ENCODE measurements at regions not wholly inside any gene's neighbourhood (a gene's known extent, or its start where the extent isn't known, plus 50 kb on each side); places are given as distances from the start of the nearest gene placed in this dataset.

DNA sequence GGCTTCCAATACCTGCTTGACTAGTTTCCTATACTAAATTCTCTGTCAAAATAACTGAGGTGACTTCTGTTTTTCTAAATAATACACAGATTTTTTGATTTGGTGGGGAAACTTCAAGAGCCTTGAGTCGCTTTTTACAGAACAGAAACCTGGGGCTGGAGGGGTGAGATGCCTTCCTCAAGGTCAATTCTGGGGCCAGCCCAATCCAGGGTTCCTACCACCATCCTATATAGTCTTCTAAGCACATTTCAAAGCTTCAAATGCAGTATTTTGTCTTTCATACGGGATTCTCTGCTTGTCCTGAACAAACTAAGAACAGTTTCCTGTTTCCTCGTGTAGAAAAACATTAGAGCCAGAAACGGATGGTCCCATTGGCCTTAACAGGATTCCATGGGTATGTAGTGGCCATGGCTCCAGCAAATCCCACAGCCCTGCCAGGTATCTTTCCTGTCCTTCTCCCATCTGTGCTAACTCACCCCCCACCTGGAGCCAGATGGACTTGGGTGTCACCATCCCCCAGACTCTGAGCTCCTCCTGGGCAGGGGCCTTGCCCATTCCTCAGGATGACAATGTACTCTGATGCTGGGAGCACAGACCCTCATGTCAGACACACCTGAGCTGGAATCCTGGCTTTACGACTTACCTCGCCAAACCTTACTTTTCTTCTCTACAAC is 146.9 kb downstream of the KLF13 start:
- no peak for DNase-seq (ENCODE audit: low read depth, low spot score)

DNA sequence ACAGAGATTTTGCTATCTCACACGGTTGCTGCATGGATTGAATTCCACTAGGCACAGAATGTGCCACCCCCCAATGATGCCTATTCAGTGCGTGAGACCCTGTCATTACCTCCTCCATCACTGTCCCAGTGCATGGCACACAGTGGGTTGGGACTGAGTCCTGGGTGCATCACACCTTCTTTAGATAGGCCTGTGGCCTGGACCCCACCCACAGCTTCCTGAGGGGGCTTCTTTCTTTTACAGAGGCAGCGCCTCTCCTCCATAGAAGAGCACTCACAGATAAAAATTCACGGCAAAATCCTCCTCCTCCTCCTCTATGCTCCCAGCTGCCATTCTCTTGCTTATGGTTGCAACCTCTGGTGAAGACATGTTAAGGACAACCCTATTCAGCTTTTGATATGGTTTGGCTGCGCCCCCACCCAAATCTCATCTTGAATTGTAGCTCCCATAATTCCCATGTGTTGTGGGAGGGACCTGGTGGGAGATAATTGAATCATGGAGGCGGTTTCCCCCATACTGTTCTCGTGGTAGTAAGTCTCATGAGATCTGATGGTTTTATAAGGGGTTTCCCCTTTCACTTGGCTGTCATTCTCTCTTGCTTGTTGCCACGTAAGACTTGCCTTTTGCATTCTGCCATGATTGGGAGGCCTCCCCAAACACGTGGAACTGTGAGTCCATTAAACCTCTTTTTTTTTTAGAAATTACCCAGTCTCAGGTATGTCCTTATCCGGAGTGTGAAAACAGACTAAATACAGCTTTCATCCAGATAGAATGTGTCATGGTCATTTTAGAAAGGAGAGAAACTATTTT is 147.6 kb downstream of the KLF13 start:
- no peak for DNase-seq (ENCODE audit: low read depth, low spot score)

DNA sequence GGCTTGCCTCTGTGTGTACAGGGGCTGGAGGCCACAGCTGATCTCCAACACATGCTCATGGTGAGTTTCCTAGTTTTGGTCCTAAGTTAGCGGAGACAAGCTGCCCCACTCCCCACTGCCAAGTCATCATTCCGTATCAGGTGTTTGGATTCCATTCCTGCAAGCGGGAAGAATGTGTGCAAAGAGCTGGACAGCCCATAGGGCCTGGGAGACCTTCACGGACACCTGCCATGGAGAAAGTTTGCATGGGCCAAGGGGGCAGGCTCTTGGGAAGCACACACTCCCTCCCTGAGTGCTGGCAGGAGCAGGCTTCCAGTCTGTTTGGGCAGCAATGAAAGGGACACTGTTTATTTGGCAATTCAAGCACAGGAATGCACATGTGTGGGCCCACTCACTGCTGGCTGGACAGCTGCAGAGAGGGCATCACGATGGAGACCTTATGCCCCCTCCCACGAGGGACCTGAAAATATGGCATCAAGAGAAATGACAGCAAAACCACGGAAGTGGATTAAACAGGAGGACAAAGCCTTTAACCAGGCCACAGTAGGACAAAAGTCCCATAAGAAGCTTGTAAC is 149.7 kb downstream of the KLF13 start:
- no peak for DNase-seq (ENCODE audit: low read depth, low spot score)

DNA sequence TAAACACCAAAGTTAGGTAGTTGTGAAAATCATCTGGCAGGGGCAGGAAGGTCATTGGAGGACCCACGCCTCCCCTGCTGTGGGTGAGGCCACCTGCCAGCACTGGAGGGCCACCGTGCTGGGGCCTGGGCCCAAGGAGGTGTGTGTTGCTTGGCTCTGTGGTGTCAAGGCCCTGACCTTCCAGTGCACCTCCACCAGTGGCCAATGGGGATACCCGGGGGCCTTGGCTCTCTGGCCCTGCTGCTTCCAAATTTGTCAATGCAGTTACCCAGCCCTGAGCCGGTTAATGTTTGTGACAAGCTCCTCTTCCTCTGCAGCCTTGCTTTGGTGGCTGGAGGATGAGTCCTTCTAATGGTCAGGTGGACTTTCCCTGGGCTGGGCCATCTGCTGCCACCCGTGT is 150.2 kb downstream of the KLF13 start:
- DNase-seq (ENCODE audit: low read depth, low spot score) = no peak

DNA sequence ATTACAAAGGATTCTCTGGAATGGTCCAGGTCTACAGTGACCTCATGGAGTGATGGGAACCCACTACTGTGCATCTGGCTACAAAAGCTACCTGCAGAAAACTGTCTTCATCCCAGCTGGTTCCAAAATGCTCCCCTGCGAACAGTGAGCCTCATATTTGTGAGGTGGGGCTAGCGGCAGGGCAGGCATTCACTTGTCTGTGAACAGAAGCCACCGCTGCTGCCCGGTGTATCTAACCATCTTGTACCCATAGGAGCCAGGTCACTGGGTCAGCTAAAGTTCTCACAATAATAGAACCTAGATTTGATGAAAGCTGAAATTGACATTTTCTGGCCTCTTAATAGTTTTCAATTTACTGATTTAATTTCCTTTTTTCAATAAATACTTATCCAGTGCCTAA is 150.7 kb downstream of the KLF13 start:
- DNase-seq (ENCODE audit: low read depth, low spot score) = no peak

DNA sequence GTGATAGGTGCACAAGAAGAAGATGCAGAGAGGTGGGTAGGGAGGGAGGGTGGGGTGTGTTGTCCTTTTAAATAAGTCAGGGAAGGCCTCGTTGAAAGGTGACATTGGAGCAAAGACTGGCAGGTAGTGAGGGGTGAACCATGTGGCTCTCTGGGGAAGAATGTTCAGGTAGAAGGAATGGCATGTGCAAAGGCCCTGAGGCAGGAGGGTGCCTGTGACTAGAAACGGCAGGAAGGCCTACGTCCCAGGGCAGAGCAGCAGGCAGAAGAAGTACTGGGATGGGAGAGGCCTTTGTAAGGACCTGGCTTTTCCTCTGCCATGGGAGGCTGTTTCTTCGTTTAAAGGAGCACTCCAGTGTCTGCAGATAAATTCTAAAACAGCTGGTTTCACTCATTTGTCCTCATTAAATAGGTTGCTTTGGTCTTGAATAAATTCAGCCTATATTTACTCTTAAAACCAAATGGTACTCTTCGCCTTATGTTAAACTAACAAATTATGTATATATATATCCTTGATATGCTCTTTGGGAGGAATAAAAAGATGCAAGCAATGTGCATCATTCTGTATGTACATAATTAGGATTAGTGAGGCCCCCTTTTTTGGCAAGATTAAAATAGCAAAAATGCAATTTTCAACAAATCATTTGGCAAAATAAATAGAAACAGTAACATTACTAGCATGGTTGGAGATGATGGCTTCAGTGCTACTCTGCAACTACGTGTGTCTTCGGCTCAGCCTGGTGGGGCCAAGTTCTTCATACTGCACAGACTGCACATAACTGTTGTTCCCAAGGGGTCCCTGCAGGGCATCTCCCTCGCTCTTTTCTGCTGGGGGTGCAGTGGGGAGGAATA is 151.4 kb downstream of the KLF13 start:
- no peak for DNase-seq (ENCODE audit: low read depth, low spot score)

DNA sequence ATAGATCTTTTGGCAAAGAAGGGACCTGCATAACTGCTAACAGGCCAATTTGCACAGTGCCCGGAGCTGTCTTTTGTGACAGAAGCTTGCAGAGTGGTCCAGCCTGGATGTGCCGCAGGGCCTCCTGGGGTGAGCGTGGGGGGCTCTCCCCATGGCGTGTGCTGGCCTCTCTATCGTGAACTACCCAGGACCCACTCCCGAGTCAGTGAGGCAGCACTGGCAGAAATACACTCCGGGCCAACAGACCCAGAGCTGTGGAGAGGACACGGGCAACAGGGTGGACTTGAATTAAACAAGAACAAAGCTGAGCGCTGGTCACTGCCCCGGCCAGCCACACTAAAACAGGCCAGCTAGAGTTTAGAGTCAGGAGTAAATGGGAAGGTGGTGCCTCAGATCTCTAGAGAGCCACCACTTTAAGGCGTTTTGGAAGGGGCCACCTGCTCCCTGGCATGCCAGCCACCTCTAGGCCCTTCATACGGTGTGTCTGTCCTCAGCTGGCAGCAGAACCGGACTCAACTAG is 152.1 kb downstream of the KLF13 start:
- no peak for DNase-seq (ENCODE audit: low read depth, low spot score)

DNA sequence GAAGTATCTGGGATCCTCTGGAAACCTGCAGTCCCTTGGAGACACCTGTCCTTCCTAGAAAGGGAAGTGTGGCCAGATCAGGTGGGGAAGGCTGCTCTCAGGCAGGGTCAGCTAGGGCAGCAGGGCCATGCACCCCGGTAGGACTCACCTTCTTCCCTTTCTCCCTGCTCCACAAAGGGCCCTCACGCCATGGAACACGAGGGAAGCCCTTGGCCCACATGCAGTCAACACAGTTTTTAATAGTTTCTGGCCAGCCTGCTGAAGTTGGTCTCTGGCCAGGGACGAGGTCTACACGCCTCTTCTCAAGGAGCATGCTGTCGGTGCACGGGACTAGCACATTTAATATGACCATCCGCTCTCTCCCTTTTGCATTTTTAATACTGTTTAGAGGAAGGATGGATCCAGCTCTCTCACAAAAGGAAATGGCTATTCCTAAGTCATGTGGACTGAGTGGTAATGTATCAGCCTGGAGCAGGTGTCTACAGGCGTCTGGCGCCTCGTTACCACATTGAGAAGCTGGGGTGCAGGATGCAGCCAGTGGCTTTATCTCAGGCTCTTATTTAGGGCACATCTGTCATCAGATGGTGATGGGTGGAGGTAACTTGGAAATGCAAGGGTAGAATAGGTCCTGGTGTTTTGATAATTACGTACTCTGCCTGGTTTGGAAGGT is 153.9 kb downstream of the KLF13 start:
- DNase-seq (ENCODE audit: low read depth, low spot score) = no peak

DNA sequence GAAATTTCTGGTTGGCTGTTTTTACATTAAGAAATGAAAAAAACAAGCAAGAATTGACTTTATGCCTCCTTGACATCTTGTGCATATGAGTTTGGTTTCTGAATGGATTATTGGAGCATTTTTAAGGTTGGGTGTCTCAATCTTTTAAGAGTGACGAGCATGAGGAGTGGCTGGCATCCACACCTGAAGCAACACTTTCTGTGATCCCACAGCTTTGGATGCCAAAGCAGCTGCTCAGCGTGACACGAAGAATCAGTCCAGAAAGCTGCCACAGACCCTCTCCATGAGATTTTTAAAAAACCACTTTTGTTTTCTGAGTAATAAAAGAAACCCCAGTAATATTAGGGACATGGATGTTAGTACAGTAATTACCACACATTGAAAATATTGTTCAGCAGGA is 154.5 kb downstream of the KLF13 start:
- DNase-seq (ENCODE audit: low read depth, low spot score) = no peak

DNA sequence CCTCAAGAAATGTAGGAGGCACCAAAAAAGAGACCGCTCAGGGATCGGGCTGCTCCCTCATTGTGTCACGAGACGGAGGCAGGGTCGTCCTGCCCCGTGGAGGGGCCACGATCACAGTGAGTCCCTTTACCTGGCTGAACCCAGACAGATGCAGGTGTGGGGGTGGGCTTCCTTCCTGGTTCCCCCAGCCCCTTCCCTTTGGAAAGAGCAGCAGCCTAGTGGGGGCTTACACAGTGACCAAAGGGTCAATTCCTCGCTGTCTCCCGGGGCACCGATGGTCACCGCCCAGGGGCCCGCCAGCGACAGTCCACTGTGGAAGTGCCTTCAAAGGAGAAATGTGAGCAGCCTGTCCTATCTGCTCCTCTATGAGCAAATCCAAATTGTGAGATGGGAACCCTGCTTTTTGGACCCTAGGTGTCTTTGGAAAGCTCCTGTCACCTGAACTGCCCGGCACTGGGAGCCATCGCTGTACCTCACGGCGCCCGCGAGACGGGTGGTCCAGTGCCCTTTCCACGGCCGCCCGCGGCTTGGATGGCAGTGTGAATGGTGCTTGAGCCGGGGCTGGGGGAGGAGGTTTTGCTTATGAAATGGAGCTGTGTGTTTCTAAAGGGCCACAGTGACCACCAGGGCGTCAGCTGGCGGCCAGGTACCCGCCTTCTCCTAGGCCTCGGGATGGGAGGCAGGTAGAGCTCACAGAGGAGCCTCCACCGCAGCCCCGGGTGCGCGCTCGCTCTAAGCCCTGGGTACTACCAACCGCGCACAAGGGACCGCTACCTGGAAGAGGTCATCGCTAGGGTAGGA is 155.7 kb downstream of the KLF13 start:
- DNase-seq (ENCODE audit: low read depth, low spot score) = no peak

DNA sequence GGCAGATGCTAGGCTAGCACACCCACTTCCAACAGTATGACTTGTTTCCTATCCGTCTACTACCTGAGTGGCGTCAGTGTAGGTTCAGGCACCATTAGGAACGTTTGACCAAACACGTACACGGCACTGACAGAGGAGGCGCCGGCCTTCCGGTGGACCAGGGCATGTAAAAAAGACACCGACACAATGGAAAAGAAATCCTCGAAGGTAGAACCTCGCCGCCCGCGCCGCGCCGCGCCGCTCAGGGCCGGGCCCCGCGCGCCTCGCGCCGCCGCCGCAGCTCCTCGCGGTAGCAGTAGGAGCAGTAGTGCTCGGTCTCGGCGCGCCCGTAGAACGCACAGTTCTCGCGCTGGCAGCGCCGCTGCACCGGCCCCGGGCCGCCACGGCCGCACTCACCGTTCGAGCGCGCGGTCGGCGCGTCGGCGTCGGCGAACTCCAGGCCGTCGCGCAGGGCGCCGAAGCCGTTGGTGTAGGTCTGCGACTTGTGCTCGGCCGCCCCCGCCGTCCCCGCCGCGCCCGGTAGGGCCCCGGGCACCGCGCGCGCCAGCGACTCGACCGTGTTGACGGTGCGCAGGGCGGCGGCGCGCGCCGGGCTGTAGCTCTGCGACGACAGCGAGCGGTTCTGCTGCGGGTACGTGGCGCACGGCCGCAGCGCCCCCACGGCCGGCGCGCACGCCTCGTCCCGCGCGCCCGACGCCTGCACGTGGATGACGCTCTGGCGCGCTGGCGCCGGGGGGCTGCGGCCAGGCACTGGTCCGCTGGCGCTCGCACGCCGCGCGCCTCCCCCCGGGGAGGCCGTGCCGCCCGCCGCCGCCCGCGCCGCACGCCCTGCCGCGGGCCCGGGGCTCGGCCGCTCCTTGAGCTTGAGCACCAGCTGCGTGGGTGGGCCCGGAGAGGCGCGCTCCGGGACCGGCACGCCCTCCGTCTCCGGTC is 156.7 kb downstream of the KLF13 start:
- no peak for DNase-seq (ENCODE audit: low read depth, low spot score)

DNA sequence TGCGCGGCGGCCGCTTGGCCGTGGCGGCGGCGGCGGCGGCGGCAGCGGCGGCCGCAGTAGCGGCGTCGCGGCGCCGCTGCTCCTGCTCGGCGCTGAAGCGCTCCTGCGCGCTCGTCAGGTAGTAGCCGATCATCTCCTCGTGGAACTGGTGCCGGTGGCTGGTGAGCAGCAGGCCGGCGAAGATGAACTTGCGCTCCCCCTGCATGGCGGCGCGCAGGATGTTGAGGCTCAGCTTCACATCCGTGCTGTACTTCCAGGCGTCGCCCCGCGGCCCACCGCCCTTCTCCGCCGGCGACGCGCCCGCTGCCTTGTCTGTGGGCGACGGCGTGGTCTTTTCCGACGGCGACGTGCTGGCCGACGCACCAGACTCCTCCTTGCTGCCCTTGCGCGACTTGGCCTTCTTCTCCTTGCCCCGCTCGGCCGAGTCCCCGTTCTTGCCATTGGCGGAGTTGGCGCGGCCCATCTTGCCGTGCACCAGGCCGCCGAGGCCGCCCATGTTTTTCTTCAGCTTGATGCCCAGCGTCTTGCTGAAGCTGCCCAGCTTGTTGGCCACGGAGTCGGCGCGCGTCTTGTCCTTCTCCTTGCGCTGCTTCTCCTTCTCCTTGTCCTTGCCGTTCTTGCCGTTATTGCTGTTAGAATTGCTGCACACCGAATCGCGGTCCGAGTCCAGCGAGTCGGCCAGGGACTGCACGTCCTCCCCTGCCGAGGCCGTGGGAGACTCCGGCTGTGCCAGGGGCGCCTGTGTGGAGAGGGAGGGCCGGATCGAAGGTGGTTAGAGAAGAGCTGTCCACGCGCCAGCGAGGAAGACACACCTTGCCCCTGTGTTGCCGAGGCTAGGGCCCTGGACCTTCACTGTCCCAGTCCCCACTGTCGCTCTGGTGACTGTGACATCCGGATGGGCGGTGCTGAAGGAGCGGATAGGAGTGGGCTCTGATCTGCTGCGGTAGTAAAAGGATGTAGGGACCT is 157.6 kb downstream of the KLF13 start:
- DNase-seq (ENCODE audit: low read depth, low spot score) = no peak

DNA sequence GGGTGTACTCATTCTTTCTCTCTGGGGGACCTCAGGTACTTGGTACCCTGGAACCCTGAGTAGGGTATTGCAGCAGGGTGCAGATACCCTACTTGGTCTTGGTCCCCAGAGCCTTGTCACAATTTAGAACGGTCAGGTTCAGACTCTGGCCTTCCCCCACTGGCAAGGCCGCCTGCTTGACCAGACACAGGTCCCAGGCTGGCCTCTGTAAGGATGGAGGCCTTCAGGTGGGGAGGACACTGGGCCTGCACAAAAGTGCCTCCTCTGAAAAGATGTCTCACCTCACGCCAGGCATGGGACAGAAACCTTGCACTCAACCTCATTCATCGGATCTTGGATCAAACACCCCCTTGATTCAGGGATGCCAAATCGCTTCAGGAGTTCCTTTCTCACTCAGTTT is 158.4 kb downstream of the KLF13 start:
- no peak for DNase-seq (ENCODE audit: low read depth, low spot score)

DNA sequence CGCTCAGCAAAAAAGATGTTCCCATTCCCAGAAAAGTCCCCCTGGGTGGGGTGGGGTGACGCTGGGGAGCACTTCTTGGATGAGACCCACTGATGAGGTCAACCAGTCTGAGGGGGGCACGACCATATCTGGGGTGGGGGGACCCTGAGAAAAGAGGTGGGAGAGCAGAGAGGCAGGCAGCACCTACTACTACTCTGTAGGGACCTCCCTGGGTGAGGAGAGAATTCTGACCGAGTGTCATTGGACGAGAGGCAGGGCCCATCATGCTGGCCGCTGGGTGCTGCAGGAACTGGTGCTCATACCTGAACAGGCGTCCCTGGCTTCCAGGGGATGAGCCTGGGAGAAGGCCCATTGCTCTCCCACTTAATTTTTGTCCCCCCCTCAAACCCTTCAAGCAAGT is 158.8 kb downstream of the KLF13 start:
- no peak for DNase-seq (ENCODE audit: low read depth, low spot score)

DNA sequence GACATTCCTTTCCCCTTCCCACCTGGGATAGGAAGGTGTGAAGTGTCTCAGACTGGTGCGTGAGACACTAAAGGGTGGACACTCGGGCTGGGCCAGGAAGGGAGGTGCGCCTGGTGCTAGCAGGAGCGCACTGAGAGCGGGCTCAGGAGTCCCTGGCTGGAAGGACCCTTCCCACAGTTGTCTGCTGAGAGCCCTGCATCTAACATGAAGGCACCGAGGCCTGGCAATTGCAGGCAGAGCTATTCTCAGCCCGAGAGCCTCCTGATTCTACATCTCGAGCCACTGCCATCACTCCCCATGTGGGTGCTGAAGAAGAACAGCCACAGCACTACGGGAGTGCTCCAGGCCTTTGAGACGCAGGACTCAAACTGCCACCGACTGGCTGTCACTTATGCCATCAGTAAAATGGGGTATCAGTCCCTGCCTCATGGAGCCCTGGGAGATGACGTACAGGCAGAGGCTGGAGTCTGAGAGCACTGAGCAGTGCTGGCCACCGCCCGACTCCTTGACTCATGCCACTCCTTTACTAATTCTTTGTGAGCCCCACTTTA is 159.4 kb downstream of the KLF13 start:
- DNase-seq (ENCODE audit: low read depth, low spot score) = no peak

DNA sequence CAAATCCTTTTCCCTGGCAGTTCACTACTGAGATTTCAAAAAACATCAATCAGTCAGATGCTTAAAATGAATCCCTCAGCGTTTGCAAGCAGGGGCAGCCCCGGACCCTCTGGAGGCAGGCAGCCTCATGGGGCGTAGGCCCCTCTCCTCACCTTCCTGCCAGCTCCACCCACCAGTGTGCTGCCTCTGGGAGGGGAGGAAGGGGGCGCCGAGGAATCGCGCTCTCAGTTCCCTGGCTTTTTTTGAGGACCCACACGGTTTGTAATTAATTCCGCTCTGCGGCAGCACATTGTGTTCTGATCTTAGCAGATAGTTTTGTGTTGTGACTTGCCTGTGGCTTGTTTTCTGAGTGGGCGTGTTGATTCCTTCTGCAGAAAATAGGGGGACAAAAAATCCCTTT is 159.9 kb downstream of the KLF13 start:
- DNase-seq (ENCODE audit: low read depth, low spot score) = no peak

DNA sequence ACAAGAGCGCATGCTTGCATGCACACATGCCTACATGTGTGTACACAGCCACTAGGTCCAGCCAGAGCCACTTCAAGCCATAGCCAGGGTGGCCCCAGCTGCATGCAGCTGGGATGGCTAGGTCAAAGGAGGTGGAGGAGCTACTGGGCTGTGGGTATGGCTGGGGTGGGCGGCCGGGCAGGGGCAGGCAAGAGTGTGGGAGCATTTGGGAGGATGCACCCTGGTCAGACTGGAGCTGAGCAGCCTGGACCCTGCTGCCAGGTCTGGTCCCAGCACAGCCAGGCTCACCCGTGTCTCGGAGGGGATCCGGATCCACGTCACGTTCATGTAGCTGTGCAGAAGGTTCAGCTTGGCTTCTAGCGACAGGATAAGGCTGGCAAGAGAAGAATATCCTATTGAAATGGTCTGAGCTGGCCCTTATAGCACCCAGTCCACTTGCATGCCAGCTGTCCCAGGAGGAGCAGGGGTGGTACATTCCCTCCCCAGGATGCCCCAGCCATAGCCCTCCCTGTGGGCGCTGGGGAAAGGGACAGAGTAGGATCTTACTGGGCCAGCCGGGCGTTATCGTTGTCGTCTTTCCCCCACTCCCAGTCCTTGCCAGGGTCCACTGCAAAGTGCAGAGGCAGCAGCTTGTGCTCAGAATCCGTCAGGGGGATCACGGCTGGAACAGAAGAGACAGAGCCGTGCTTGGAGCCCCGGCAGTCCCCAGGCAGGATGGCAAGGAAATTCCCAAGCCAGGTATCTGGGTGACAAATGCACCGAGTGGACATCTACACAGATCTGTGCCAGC is 160.5 kb downstream of the KLF13 start:
- no peak for DNase-seq (ENCODE audit: low read depth, low spot score)

Measured in pulmonary artery endothelial cell (primary cell).